GF-D8 (cell line): ENCODE measurements at regions not wholly inside any gene's neighbourhood (a gene's known extent, or its start where the extent isn't known, plus 50 kb on each side); places are given as distances from the start of the nearest gene placed in this dataset.

ENCODE experiments used
- DNase-seq: peaks from one replicate; lab custom pipeline; 2025; lab: John Stamatoyannopoulos, UW

DNA sequence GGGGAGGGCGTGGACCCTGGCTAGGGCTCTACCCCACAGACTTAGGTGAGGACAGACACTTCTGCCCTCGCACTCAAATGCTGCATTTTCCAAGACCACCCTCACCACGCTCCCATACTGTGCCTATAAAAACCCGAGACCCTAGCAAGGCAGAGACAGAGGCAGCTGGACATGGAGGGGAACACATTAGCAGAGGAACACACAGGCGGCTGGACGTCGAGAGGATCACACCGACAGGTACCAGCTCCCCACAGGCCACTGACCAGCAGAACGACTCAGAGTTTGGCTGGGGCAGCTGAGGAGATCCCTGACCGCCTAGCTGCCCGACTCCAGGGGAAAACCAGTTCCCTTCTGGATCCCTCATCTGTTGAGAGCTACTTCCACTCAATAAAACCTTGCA, 338.2 kb upstream of the SMIM30 start:
- no peak for DNase-seq

GRCh38 chr7:113454597-113455169, 336.3 kb upstream of the SMIM30 start:
- DNase-seq = no peak

DNA sequence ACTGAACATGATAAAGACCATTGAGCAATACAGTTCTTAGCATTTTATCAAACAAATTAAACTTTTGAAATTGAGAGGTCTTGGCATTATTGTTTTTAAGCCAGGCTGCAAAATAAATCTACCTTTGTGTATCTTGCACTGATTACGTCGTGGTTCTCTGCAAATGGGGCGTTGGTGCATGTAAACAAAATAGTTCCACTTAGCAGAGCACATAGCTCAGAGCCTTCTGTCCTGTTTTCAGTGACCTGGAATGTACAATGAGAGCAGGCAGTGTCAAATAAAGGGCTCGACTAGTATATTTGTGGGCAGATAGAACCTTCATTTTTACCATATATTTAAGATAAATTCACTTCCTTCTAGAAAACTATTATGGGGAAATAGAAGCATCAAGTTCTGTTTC, 333.9 kb upstream of the SMIM30 start:
- no peak for DNase-seq

DNA sequence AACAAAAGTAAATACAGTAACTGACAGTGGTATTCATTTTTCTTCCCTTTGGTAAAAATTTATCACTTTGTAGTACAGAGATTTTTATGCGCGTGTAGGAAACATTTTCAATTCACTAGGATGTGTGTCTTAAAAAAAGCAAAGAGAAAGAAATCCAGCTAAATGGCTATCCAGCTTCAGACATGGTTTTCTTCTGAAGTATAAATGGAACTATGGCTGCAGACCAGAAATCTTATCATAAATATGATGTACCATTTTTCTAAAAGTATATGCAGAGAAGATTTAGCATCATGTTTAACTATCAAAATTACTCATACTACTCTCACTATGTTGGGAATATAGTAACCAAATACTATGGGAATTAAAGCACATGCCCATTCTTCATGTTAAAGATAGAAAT, 328.4 kb upstream of the SMIM30 start:
- DNase-seq = no peak

DNA sequence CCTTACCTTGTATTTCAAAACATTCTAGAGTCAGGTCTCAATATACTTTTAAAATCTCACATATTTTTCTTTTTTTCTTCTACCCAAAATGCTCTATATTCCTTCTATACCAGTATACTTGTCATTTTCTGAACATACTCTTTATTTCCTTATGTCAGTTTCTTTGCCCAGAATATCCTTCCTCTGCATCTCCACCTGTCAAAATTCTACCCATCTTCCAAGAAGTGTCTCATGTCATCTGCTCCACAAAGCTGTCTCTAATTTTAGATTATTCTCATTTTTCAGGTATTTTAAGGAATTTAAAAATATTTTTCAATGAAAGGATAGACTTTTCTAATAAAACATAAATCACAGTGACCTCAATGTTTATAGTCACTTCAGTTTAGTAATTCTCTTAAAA, 328.0 kb upstream of the SMIM30 start:
- DNase-seq = no peak

DNA sequence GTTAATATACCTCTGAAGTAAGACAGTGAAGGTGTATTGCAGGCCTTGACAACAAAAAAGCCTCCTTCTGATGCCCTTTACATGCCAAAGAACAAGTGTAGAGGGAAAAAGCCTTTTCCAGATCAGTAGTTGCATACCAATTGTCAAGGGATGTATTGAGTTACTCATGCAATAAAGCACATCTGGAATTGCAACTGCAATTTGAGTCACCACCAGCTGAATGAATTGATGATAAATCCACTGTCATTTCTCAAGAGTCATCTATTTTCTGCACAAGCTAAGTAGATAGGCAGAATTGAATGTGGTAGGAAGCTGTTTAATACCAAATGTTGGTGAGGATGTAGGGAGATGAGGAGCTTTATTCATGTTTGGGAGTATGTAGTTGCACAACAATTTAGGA, 325.9 kb upstream of the SMIM30 start:
- no peak for DNase-seq

GRCh38 chr7:113440173-113440572, 321.8 kb upstream of the SMIM30 start:
- DNase-seq = no peak

DNA sequence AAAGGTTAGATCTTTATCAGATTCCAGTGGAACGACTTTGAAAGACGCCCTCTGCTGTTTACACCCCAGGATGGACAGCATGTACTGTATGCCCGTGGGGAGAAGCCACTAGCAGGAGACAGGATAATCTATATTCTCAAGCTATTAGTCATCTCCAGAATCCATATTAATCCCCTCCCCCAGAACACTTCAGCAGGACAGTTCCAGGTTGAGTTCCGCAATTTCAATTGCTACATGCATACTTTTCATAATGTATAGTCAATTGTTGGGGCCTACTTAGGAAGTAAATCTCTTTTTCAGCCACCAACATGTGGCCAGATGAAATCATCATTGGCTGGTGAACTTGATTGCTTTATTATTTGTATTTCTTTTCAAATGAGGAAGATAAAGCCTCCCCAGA, 313.1 kb upstream of the SMIM30 start:
- no peak for DNase-seq

GRCh38 chr7:113424185-113424817, 305.9 kb upstream of the SMIM30 start:
- DNase-seq = no peak

DNA sequence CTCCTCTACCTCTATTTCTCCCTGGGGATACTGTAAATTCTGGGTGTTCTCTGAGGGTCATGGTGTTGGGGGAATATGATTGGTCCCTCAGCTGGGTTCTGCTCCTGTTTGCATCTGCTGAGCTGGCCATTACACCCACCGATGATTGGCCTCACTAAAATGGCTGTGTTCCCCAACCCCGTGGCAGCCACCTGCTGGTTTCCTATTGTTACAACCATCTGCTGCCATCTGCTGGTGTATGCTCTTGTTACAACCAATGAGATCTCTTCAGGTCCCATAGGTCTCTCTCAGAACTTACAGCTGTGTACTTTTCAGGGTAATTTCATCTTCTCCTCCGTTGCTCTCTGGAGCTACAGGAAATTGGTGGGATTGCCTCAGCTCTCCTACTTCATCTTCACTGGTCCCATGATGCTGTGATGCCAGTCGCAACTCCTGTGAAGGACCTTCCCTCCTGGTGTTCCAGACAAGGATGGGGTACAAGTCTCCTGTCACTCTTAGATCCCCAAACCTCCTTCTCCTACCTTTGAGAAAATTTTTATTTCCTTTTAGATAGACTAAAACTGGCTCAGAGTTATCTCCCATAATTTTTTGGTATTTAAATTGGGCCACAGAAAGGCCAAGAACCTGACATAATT, 303.5 kb upstream of the SMIM30 start:
- no peak for DNase-seq

DNA sequence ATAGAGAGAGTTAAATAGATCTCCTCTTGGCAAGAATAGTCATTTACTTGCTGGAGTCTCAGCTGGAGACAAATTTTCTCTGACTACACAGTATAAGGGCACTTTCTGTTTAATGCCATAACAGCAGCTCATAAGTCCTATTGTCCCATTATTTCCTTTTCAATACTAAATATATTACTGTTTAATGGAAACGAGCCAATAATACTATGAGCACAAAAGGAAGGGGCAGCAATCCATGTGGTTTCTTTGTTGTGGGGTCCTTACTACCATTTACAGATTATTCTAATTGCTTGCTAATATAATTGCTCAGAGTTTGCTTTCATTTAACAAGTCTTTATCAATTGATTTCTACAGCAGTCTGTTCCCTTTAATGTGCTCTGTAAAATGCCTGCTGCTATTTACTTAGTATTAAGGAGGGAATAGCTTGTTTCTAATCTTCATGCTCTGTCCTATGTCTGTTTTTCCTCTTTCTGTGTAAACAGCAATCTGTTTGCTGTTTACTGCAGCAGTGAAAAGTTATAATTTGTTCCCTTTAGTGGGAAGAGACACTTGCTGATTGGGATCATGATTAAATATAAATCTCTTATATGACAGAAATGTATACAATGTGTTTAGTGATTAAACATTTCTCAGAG, 296.2 kb upstream of the SMIM30 start:
- no peak for DNase-seq

DNA sequence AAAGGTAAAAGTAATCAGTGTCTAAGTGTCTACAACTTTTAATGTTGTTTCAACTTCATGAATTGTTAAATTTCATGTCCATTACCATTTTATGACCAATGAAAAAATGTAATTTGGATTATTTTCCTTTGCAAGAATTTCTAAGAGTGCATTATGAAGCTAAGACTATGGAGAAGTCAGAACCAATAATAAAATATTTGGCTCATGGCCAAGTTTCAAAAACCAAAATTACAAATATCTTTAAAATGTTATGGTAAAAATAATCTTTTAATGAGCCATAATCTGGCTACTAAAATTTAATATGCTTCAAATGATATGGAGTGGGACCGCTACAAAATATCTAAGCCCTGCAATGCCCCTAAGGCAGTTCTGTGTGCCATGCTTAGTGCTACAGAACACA, 294.1 kb upstream of the SMIM30 start:
- DNase-seq = no peak

DNA sequence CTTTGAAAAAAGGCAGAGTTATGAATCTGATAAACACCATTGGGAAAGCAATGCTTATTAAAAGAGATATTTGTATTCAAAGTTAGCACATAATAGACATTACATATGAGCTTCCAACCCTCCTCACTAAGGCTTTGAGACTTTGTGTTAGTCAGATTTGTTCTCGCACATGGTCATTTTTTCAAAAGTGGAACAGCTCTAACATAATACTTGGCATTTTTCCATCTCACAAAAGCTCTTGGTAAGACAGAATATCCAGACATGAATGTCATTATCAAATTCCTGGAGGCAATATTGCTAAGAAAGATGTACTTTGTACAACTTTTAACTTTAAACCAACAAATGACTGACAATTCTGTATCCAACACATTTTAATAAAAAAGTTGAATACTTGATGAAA, 292.4 kb upstream of the SMIM30 start:
- no peak for DNase-seq

DNA sequence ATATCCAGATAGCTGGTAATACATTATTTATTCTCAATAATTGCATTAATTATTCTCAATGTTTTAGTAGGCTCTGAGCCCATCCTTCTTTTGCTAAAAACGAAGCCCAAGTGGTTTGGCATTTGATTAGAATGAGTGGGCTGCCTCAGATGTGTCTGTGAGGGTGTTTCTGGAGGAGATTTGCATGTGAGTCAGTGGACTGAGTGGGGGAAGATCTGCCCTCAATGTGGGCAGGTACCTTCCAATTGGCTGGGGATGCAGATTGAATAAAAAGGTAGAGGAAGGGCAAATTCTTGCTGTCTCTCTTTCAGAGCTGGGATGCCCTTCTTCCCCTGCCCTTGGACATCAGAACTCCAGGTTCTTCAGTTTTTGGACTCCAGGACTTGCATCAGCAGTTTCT, 290.6 kb upstream of the SMIM30 start:
- DNase-seq = no peak

DNA sequence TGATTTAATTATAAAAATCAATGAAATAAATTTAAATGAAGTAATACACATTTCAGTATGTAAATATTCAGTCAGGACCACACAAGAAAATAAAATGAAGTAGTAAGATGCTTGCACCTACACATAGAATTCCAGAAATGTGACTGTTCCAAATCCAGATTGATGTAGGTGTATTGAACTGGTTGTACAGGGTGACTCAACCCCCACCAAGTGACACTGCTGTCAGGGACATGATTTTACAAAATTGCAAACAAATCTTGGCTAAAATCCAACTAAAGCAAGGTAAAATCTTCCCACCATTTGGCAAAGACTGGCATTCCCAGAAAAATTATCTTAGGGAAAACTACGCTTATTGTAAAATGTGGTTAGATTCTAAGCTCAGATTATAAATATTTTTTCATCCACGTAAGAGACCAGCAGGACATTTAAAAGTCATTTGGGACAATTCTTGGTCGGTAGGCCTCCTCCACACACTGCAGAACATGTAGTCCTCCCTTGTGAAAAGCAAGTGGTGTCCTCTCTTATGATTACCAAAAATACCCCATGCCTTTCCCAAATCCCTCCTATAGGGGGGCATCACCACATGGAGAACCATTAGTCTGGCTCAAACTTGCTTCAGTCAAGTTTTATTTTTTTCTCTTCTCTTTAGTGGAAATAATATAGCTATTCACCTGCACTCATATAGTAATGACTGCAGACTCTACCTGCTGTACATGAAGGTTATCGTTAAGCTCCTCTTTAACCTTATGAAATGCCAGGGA, 287.1 kb upstream of the SMIM30 start:
- DNase-seq = no peak

GRCh38 chr7:113404245-113404644, 285.9 kb upstream of the SMIM30 start:
- no peak for DNase-seq

DNA sequence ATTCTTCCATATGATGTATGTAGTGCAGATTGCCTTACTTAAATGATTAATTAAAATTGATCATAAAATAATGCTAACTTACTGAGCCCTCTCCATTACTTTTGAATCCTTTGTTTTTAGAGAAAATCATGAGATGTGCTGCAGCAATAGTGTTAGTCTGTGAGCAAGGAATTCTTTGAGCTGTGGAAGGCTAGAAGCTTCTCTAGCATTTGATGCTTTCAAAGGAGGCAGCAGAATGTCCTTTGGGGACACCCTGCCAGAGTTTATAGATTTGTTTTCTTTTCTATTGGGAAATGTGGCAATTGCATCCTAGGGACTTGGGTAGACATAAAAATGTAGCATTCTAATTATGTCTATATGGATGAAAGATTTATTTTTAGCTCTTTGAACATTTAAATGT, 284.1 kb upstream of the SMIM30 start:
- DNase-seq = no peak

DNA sequence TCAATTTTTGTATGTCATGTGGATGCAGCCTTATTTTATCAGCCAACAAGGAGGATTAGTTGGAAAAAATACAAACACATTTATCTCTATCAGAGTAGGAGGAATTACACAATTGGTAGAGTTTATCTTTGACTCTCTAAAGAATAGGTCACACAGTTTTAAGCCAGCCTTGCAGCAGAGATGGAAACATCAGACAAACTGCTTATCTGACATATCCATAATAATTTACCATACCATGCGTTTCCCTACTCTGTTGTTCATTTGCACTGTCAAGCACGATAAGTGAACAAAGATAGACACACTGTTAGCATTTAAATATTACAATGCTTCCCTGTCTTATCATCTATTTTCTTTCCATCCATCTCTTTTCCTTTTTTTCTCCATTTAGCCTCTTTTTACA, 283.7 kb upstream of the SMIM30 start:
- DNase-seq = no peak

GRCh38 chr7:113394856-113395255, 276.5 kb upstream of the SMIM30 start:
- DNase-seq = no peak

DNA sequence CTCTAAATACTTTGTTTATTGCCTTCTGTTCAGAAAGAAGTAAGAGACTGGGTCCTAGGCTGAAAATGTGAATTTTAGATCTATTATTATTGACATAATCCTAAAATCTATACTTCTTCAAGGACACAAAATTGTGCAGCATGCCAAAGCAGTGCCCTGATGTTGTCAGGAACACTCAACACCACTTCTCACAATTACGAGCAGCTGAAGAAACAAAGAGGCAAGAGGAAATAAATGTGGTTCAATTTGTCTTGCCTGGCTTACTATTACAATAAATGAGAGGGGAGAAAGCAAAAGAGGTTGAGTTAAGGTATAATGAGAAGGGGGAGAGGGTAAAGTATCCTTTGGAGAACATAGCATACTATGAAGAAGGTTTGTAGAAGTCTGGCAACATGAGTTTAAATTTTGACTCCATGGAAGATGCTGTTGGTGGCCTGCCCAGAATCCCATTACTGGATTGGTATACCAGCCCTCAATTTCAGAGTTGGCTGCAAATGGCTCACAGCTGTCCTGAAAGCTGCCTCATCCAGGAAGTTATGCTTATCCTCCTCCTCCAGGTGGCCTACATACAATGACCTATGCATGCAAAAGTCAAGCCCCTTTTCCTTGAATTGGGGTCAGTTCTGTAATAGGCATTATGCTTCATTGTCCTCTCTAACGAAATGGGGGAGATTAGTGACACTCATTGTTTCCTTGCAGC, 274.6 kb upstream of the SMIM30 start:
- no peak for DNase-seq

DNA sequence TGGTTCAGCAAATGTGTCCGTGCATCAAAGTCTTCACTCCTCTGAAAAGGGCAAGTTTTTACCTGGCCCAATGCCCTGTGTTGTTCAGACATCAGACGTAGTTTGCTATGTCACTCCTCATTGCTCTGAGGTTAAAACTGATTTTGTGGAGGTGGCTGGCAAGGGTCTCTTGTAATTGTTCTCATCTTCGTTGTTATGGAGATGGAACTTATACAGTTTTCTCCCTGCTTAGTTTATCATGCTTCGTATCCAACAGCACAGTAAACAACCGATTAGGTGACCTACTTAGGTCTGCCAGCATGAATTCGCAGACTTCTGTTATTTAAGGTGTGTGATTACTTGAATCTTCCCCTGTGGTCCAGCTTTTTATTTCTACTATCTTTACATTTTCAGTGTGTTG, 274.1 kb upstream of the SMIM30 start:
- DNase-seq = no peak

- no peak for DNase-seq
These were observed 270.8 kb upstream of the SMIM30 start for GRCh38 chr7:113389112-113389646.
